Panc1 (cell line): ENCODE measurements at regions not wholly inside any gene's neighbourhood (a gene's known extent, or its start where the extent isn't known, plus 50 kb on each side); places are given as distances from the start of the nearest gene placed in this dataset.

Experiments used
- ATAC-seq: fragments of 200-7000 bp; cut with Tn5 transposase; 2 replicates; pipeline ENCODE4 v1.9.1; 2020; ENCODE audit warnings: mild to moderate bottlenecking, moderate library complexity
- BruUV-seq: library from RNA; stranded (reverse); fragments of 400-500 nt; replicated peaks from 2 replicates; lab custom pipeline; 2021; lab: Mats Ljungman, UMichigan
- CTCF ChIA-PET: fragments of 300-600 bp; sonication (Branson Sonifier 250); formaldehyde crosslinking; loops from one replicate; lab custom pipeline; 2022; ENCODE audit warnings: antibody characterized with exemption; lab: Charles Lee
- POLR2A ChIA-PET: fragments of 300-600 bp; sonication (Branson Sonifier 250); formaldehyde crosslinking; loops from one replicate; lab custom pipeline; 2022; ENCODE audit warnings: antibody characterized with exemption; lab: Charles Lee
- DNase-seq: peaks from one replicate; pipeline ENCODE4 v3.0.0-alpha.2; 2010; ENCODE audit warnings: low read depth, low spot score
- H3K27ac ChIP-seq: 2 replicates; pipeline ENCODE4 v1.5.1; 2011; ENCODE audit warnings: mild to moderate bottlenecking, low read length, inconsistent platforms
- H3K27me3 ChIP-seq: fragments of 200-500 bp; sonication (Bioruptor generic); 2 replicates; pipeline ENCODE4 v1.6.0; 2014; ENCODE audit warnings: low read length, inconsistent platforms; ENCODE audit not compliant: control insufficient read depth, insufficient read depth
- H3K36me3 ChIP-seq: fragments of 200-500 bp; sonication (Bioruptor generic); 2 replicates; pipeline ENCODE4 v1.5.1; 2014; ENCODE audit warnings: inconsistent platforms, mild to moderate bottlenecking, low read length, moderate library complexity; ENCODE audit not compliant: control insufficient read depth, insufficient read depth
- H3K4me1 ChIP-seq: 2 replicates; pipeline ENCODE4 v1.5.1; 2011; ENCODE audit warnings: inconsistent platforms, mild to moderate bottlenecking, low read length, moderate library complexity; ENCODE audit not compliant: control insufficient read depth, insufficient read depth
- H3K4me3 ChIP-seq, 2 experiments: 2 replicates each; pipeline ENCODE4 v1.5.1; 2011 to 2012; ENCODE audit warnings: low read depth in 2 of 2, low read length in 2 of 2, mild to moderate bottlenecking in 2 of 2, inconsistent platforms in 1 of 2, moderate library complexity in 1 of 2
- H3K9me3 ChIP-seq: fragments of 200-500 bp; sonication (Bioruptor generic); 2 replicates; pipeline ENCODE4 v1.5.1; 2014; ENCODE audit warnings: low read depth, mild to moderate bottlenecking, inconsistent platforms, low read length, moderate library complexity; ENCODE audit not compliant: control insufficient read depth, insufficient read depth
- POLR2AphosphoS5 ChIP-seq: IDR thresholded peaks from 2 replicates; pipeline ENCODE4 v1.6.1; 2012; ENCODE audit warnings: mild to moderate bottlenecking, low read depth, low read length, moderate library complexity
- SIN3A ChIP-seq: IDR thresholded peaks from 2 replicates; pipeline ENCODE4 v1.6.1; 2012; ENCODE audit warnings: low read depth, mild to moderate bottlenecking, low read length, moderate library complexity, borderline replicate concordance; ENCODE audit not compliant: insufficient read depth
- TCF7L2 ChIP-seq: IDR thresholded peaks from 2 replicates; pipeline ENCODE4 v1.6.1; 2011; ENCODE audit warnings: mild to moderate bottlenecking, low read depth, low read length, inconsistent platforms
- in situ Hi-C: cut with HindIII; loops from 2 replicates; pipeline ENCODE4 v1.10.0; 2016; ENCODE audit warnings: low sequenced_read_pairs, low pct_unique_long_range_greater_than_20kb
- intact Hi-C: fragments of 100-400 bp; cut with micrococcal nuclease; formaldehyde crosslinking; loops from one replicate; pipeline ENCODE4 v1.10.0; 2022; ENCODE audit not compliant: unreplicated experiment
- TF ChIP-seq, protein P1 (sequence below): fragments of 450-650 bp; IDR thresholded peaks from 2 replicates; pipeline ENCODE4 v1.5.1; 2017; ENCODE audit warnings: mild to moderate bottlenecking
- TF ChIP-seq, protein P2 (sequence below), 2 experiments: IDR thresholded peaks; 2 replicates each; pipeline ENCODE4 v1.6.1; 2011 to 2012; ENCODE audit warnings: low read depth in 2 of 2, control low read depth in 1 of 2, low read length in 1 of 2, mild to moderate bottlenecking in 1 of 2, moderate library complexity in 1 of 2; ENCODE audit not compliant: insufficient read depth in 1 of 2

DNA sequence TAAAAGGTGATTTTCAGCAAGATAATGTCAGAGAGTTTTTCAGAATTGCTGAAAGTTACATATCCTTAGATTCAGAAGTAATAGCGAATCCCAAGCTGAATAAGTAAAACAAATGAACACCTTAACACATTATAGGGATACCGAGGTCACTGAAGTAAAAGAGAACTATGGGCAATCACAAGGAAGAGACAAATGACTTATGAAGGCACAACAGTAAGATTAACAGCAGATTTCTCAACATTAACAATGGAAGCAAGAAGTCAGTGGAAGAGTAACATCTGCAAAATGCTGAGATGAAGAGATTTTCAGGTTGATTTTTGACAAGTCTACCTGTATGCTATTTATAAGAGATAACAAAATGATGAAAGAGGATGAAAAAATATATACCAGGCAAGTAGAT is 86.1 kb upstream of the EZR start:
- Histone ChIP-seq H3K27me3 (no peaks in the 10 kb centered on the region), H3K9me3 (peaks cover 24% of the 10 kb centered on the region), H3K27ac (no peak overlapping the region), H3K36me3 (no peaks in the 10 kb centered on the region), H3K4me3 (no peak overlapping the region), H3K4me1 (no peaks in the 10 kb centered on the region)
- intact Hi-C loops, result no loop called here
- no peak for ATAC-seq
- ChIA-PET CTCF (no interaction called here), POLR2A (no interaction called here)
- no peak for TF ChIP-seq POLR2AphosphoS5
- TF ChIP-seq, protein P1, sequence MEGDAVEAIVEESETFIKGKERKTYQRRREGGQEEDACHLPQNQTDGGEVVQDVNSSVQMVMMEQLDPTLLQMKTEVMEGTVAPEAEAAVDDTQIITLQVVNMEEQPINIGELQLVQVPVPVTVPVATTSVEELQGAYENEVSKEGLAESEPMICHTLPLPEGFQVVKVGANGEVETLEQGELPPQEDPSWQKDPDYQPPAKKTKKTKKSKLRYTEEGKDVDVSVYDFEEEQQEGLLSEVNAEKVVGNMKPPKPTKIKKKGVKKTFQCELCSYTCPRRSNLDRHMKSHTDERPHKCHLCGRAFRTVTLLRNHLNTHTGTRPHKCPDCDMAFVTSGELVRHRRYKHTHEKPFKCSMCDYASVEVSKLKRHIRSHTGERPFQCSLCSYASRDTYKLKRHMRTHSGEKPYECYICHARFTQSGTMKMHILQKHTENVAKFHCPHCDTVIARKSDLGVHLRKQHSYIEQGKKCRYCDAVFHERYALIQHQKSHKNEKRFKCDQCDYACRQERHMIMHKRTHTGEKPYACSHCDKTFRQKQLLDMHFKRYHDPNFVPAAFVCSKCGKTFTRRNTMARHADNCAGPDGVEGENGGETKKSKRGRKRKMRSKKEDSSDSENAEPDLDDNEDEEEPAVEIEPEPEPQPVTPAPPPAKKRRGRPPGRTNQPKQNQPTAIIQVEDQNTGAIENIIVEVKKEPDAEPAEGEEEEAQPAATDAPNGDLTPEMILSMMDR, result no peak
- TF ChIP-seq, protein P2, sequence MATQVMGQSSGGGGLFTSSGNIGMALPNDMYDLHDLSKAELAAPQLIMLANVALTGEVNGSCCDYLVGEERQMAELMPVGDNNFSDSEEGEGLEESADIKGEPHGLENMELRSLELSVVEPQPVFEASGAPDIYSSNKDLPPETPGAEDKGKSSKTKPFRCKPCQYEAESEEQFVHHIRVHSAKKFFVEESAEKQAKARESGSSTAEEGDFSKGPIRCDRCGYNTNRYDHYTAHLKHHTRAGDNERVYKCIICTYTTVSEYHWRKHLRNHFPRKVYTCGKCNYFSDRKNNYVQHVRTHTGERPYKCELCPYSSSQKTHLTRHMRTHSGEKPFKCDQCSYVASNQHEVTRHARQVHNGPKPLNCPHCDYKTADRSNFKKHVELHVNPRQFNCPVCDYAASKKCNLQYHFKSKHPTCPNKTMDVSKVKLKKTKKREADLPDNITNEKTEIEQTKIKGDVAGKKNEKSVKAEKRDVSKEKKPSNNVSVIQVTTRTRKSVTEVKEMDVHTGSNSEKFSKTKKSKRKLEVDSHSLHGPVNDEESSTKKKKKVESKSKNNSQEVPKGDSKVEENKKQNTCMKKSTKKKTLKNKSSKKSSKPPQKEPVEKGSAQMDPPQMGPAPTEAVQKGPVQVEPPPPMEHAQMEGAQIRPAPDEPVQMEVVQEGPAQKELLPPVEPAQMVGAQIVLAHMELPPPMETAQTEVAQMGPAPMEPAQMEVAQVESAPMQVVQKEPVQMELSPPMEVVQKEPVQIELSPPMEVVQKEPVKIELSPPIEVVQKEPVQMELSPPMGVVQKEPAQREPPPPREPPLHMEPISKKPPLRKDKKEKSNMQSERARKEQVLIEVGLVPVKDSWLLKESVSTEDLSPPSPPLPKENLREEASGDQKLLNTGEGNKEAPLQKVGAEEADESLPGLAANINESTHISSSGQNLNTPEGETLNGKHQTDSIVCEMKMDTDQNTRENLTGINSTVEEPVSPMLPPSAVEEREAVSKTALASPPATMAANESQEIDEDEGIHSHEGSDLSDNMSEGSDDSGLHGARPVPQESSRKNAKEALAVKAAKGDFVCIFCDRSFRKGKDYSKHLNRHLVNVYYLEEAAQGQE (IDR thresholded peaks at IDR 0.05; ENCODE audit: insufficient read depth in 1 of 2, low read depth in 2 of 2, low read length in 1 of 2), result no peak
- TF ChIP-seq TCF7L2, result no peak
- TF ChIP-seq SIN3A, result no peak
- BruUV-seq, result no TSS peak
- in situ Hi-C loops, result no loop called here
- DNase-seq, result no peak

DNA sequence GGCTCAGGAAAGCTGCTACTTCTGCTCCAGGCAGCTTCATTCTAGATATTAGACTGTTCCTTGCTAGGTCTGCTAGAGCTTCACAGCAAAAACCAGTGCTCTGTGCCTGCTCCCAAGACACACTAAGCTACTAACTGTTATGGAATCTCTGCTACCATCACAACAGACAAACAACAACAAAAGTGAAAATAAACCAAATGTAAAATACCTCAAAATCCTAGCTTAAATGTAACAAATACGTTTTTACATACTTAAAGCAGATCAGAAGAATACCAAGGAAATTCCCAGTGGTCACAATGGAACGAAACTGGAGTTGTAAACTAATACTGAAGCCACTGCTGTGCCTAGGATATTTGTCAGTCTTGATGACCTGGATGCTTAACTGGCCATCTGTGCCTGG is 84.6 kb upstream of the EZR start:
- CTCF ChIA-PET, result no interaction called here
- peaks cover 24% of the 10 kb centered on the region for H3K9me3 ChIP-seq

More for the DNA sequence above, 84.6 kb upstream of the EZR start:
- ATAC-seq, result no peak
- BruUV-seq, result no TSS peak
- H3K27me3 ChIP-seq, result no peaks in the 10 kb centered on the region
- no peak for DNase-seq
- H3K4me1 ChIP-seq, result no peaks in the 10 kb centered on the region
- TF ChIP-seq TCF7L2, result no peak
- TF ChIP-seq POLR2AphosphoS5, result no peak
- TF ChIP-seq, protein P1, result no peak
- TF ChIP-seq, protein P2 (IDR thresholded peaks at IDR 0.05; ENCODE audit: insufficient read depth in 1 of 2, low read depth in 2 of 2, low read length in 1 of 2), result no peak
- TF ChIP-seq SIN3A, result no peak
- in situ Hi-C loops (no loop called here), intact Hi-C loops (no loop called here)
- no peak overlapping the region for H3K4me3 ChIP-seq
- no peaks in the 10 kb centered on the region for H3K36me3 ChIP-seq
- no peak overlapping the region for H3K27ac ChIP-seq
- POLR2A ChIA-PET, result no interaction called here
